ENCODE measurements at regions not wholly inside any gene's neighbourhood (a gene's known extent, or its start where the extent isn't known, plus 50 kb on each side); places are given as distances from the start of the nearest gene placed in this dataset.

GRCh38 chr7:69187824-69188333 is 410.4 kb upstream of the AUTS2 start:
- Histone ChIP-seq H2AFZ (ENCODE audit: low read length) (no peak overlapping the region), H3K4ac (replicated peaks; ENCODE audit: insufficient read length, low read depth, low read length) (no peak overlapping the region), H3K56ac (replicated peaks; ENCODE audit: insufficient read length, low read depth, low read length) (no peak overlapping the region), H4K91ac (replicated peaks; ENCODE audit: insufficient read length, low read length) (no peak overlapping the region), H3K9ac (replicated peaks in 1 of 4; ENCODE audit: extremely low read depth in 1 of 4, low read depth in 3 of 4, low read length in 3 of 4) (no peak overlapping the region), H4K5ac (ENCODE audit: insufficient read length, low read depth, low read length) (no peak overlapping the region), H3K4me3 (ENCODE audit: extremely low read depth in 1 of 4, insufficient read depth in 2 of 4, low read depth in 3 of 4, low read length in 4 of 4) (no peak overlapping the region), H2BK5ac (ENCODE audit: low read depth, low read length) (no peak overlapping the region), H3K4me1 (replicated peaks in 1 of 4; ENCODE audit: control insufficient read depth in 3 of 4, insufficient read depth in 4 of 4, low read length in 3 of 4) (no peaks in the 10 kb centered on the region), H3K36me3 (ENCODE audit: control insufficient read depth in 2 of 4, insufficient read depth in 4 of 4, low read length in 3 of 4) (no peaks in the 10 kb centered on the region), H3K23ac (ENCODE audit: insufficient read length) (no peak overlapping the region), H4K20me1 (replicated peaks in 1 of 2; ENCODE audit: control insufficient read depth in 1 of 2, insufficient read depth in 2 of 2, low read length in 2 of 2) (no peaks in the 10 kb centered on the region), H4K8ac (ENCODE audit: extremely low read depth, insufficient read depth, low read length) (no peak overlapping the region), H3K9me3 (ENCODE audit: insufficient read depth in 2 of 2, low read depth in 1 of 2, low read length in 1 of 2) (no peaks in the 10 kb centered on the region), H2AK5ac (ENCODE audit: low read depth, low read length) (no peak overlapping the region), H2BK20ac (ENCODE audit: low read length) (no peak overlapping the region), H2BK12ac (ENCODE audit: low read depth, low read length) (no peak overlapping the region), H3K4me2 (ENCODE audit: insufficient read depth in 1 of 2, low read depth in 2 of 2, low read length in 2 of 2) (no peak overlapping the region), H3K18ac (ENCODE audit: extremely low read depth, low read length) (no peak overlapping the region), H3K27me3 (replicated peaks in 1 of 4; ENCODE audit: control insufficient read depth in 3 of 4, extremely low read depth in 1 of 4, insufficient read depth in 3 of 4, low read length in 3 of 4) (no peaks in the 10 kb centered on the region), H3K14ac (ENCODE audit: insufficient read length) (no peak overlapping the region), H3K23me2 (ENCODE audit: low read depth, low read length) (no peaks in the 10 kb centered on the region), H3K27ac (ENCODE audit: low read depth, low read length) (no peak overlapping the region), H3K79me2 (ENCODE audit: control insufficient read depth in 1 of 2, insufficient read depth in 2 of 2, low read length in 2 of 2) (no peaks in the 10 kb centered on the region), H3K79me1 (ENCODE audit: low read depth, low read length) (no peaks in the 10 kb centered on the region), H2BK15ac (ENCODE audit: low read length) (no peak overlapping the region), H2BK120ac (replicated peaks; ENCODE audit: low read depth, low read length) (no peak overlapping the region)
- 89% methylated on average over 5 of the region's 5 CpGs; no CpG with 5 or more reads in 1 of the 2 experiments for WGBS, 2 experiments (ENCODE audit: extremely low coverage in 1 of 2, insufficient coverage in 1 of 2, insufficient read length in 1 of 2, insufficient replicate concordance in 2 of 2, low coverage in 1 of 2, low lambda C conversion rate in 2 of 2, missing lambda C conversion rate in 1 of 2)
- TF ChIP-seq KDM4A (IDR thresholded peaks at IDR 0.05; ENCODE audit: low read depth, low read length, severe bottlenecking) (no peak), FOSL1 (IDR thresholded peaks at IDR 0.05; ENCODE audit: insufficient read depth, low read depth, low read length) (no peak), SAP30 (IDR thresholded peaks at IDR 0.05; ENCODE audit: insufficient read depth, insufficient replicate concordance, low read length) (no peak), JUND (IDR thresholded peaks at IDR 0.05; ENCODE audit: low read length) (no peak), SP2 (IDR thresholded peaks at IDR 0.05; ENCODE audit: low read length) (no peak), TEAD4 (IDR thresholded peaks at IDR 0.05; ENCODE audit: low read depth, low read length) (no peak), SIRT6 (IDR thresholded peaks at IDR 0.05; ENCODE audit: low read length) (no peak), POU5F1 (IDR thresholded peaks at IDR 0.05; ENCODE audit: low read depth, low read length) (no peak), CBX8 (IDR thresholded peaks at IDR 0.05; ENCODE audit: borderline replicate concordance, low read depth, low read length) (no peak)
- TF ChIP-seq, protein P1, sequence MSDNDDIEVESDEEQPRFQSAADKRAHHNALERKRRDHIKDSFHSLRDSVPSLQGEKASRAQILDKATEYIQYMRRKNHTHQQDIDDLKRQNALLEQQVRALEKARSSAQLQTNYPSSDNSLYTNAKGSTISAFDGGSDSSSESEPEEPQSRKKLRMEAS (IDR thresholded peaks at IDR 0.05), result no peak
- no peak for FAIRE-seq
- DNase-seq (ENCODE audit: low read depth in 1 of 2, low spot score in 2 of 2), result no peak
- ChIA-PET POLR2A (ENCODE audit: partially characterized antibody) (no interaction called here), CTCF (ENCODE audit: partially characterized antibody) (no interaction called here)

Data from H1 (cell line).